H1 (cell line): ENCODE measurements at regions not wholly inside any gene's neighbourhood (a gene's known extent, or its start where the extent isn't known, plus 50 kb on each side); places are given as distances from the start of the nearest gene placed in this dataset.

Source experiments
- CTCF ChIA-PET: fragments of 300-600 bp; sonication (Branson Sonifier 250); formaldehyde crosslinking; loops from one replicate; lab custom pipeline; 2021; ENCODE audit not compliant: partially characterized antibody; lab: Charles Lee
- POLR2A ChIA-PET: fragments of 300-600 bp; sonication (Branson Sonifier 250); formaldehyde crosslinking; loops from one replicate; lab custom pipeline; 2021; ENCODE audit warnings: inconsistent platforms; ENCODE audit not compliant: partially characterized antibody; lab: Charles Lee
- DNase-seq, 2 experiments: peaks; one replicate each; pipeline versions ENCODE4 v3.0.0 to v3.0.0-alpha.2; 2010 to 2022; ENCODE audit warnings: low spot score in 2 of 2, low read depth in 1 of 2, mixed read lengths in 1 of 2
- FAIRE-seq: peaks from 2 replicates; lab custom pipeline; 2011; peaks lifted over from hg19 to GRCh38; lab: Jason Lieb, UNC
- H2AFZ ChIP-seq: 2 replicates; pipeline ENCODE4 v1.8.1; 2012; ENCODE audit warnings: low read length, inconsistent platforms
- H2AK5ac ChIP-seq: 2 replicates; pipeline ENCODE4 v1.6.1; 2013; ENCODE audit warnings: low read depth, low read length
- H2BK120ac ChIP-seq: replicated peaks from 2 replicates; pipeline ENCODE3; 2013; ENCODE audit warnings: low read depth, low read length, inconsistent platforms
- H2BK12ac ChIP-seq: 2 replicates; pipeline ENCODE4 v1.6.1; 2013; ENCODE audit warnings: low read depth, low read length
- H2BK15ac ChIP-seq: 2 replicates; pipeline ENCODE4 v1.6.1; 2013; ENCODE audit warnings: low read length
- H2BK20ac ChIP-seq: 2 replicates; pipeline ENCODE4 v1.6.1; 2013; ENCODE audit warnings: low read length
- H2BK5ac ChIP-seq: 2 replicates; pipeline ENCODE4 v1.6.1; 2013; ENCODE audit warnings: low read depth, low read length
- H3K14ac ChIP-seq: 2 replicates; pipeline ENCODE4 v1.6.1; 2013; ENCODE audit warnings: inconsistent platforms; ENCODE audit not compliant: insufficient read length
- H3K18ac ChIP-seq: 2 replicates; pipeline ENCODE4 v1.6.1; 2013; ENCODE audit warnings: low read length; ENCODE audit errors: extremely low read depth
- H3K23ac ChIP-seq: 2 replicates; pipeline ENCODE4 v1.6.1; 2013; ENCODE audit warnings: inconsistent platforms; ENCODE audit not compliant: insufficient read length
- H3K23me2 ChIP-seq: 2 replicates; pipeline ENCODE4 v1.6.1; 2013; ENCODE audit warnings: low read depth, low read length
- H3K27ac ChIP-seq: 2 replicates; pipeline ENCODE4 v1.6.1; 2011; ENCODE audit warnings: low read depth, low read length, inconsistent platforms
- H3K27me3 ChIP-seq, 4 experiments: replicated peaks in 1 of 4; 1 replicate in 1 of 4; 2 replicates in 3 of 4; pipeline versions ENCODE4 v1.6.1 to v1.8.1; 2011 to 2013; ENCODE audit warnings: low read length in 3 of 4, mild to moderate bottlenecking in 3 of 4, inconsistent platforms in 2 of 4, mixed read lengths in 2 of 4, moderate library complexity in 1 of 4; ENCODE audit not compliant: control insufficient read depth in 3 of 4, insufficient read depth in 3 of 4; ENCODE audit errors: extremely low read depth in 1 of 4
- H3K36me3 ChIP-seq, 4 experiments: 2 replicates each; pipeline versions ENCODE4 v1.6.1 to v1.8.1; 2011 to 2013; ENCODE audit warnings: mild to moderate bottlenecking in 4 of 4, low read length in 3 of 4, moderate library complexity in 2 of 4, control low read depth in 1 of 4, inconsistent platforms in 1 of 4; ENCODE audit not compliant: insufficient read depth in 4 of 4, control insufficient read depth in 2 of 4
- H3K4ac ChIP-seq: replicated peaks from 2 replicates; pipeline ENCODE3; 2013; ENCODE audit warnings: low read length, low read depth, mixed read lengths, inconsistent platforms; ENCODE audit not compliant: insufficient read length
- H3K4me1 ChIP-seq, 4 experiments: replicated peaks in 1 of 4; 1 replicate in 1 of 4; 2 replicates in 3 of 4; pipeline versions ENCODE4 v1.6.1 to v1.8.1; 2011 to 2013; ENCODE audit warnings: low read length in 3 of 4, inconsistent platforms in 2 of 4, mixed read lengths in 1 of 4; ENCODE audit not compliant: insufficient read depth in 4 of 4, control insufficient read depth in 3 of 4
- H3K4me2 ChIP-seq, 2 experiments: 2 replicates each; pipeline versions ENCODE4 v1.6.1 to v1.8.1; 2011 to 2013; ENCODE audit warnings: low read depth in 2 of 2, low read length in 2 of 2, control low read depth in 1 of 2, inconsistent platforms in 1 of 2, mild to moderate bottlenecking in 1 of 2; ENCODE audit not compliant: insufficient read depth in 1 of 2
- H3K4me3 ChIP-seq, 4 experiments: fragments of 200-600, 300-600 bp in 1 of 4; sonication (generic), shearing (Covaris generic), sonication (Bioruptor Twin) in 1 of 4; 2 replicates each; pipeline versions ENCODE4 v1.5.1 to v1.8.1; 2011 to 2016; ENCODE audit warnings: low read length in 4 of 4, low read depth in 3 of 4, control low read depth in 2 of 4, inconsistent platforms in 2 of 4, mild to moderate bottlenecking in 2 of 4, mixed read lengths in 1 of 4, moderate library complexity in 1 of 4; ENCODE audit not compliant: insufficient read depth in 2 of 4; ENCODE audit errors: extremely low read depth in 1 of 4
- H3K56ac ChIP-seq: replicated peaks from 2 replicates; pipeline ENCODE3; 2013; ENCODE audit warnings: low read depth, mild to moderate bottlenecking, mixed read lengths, low read length, inconsistent platforms; ENCODE audit not compliant: insufficient read length
- H3K79me1 ChIP-seq: 2 replicates; pipeline ENCODE4 v1.6.1; 2013; ENCODE audit warnings: low read depth, low read length, control low read depth
- H3K79me2 ChIP-seq, 2 experiments: 2 replicates each; pipeline versions ENCODE4 v1.6.1 to v1.8.1; 2012 to 2013; ENCODE audit warnings: low read length in 2 of 2, mild to moderate bottlenecking in 2 of 2, inconsistent platforms in 1 of 2; ENCODE audit not compliant: insufficient read depth in 2 of 2, control insufficient read depth in 1 of 2
- H3K9ac ChIP-seq, 4 experiments: replicated peaks in 1 of 4; 1 replicate in 1 of 4; 2 replicates in 3 of 4; pipeline versions ENCODE4 v1.6.1 to v1.8.1; 2011 to 2013; ENCODE audit warnings: low read depth in 3 of 4, low read length in 3 of 4, control low read depth in 2 of 4, mild to moderate bottlenecking in 2 of 4, moderate library complexity in 2 of 4, inconsistent platforms in 1 of 4; ENCODE audit errors: extremely low read depth in 1 of 4
- H3K9me3 ChIP-seq, 2 experiments: 2 replicates each; pipeline versions ENCODE4 v1.6.1 to v1.8.1; 2012 to 2013; ENCODE audit warnings: mild to moderate bottlenecking in 2 of 2, moderate library complexity in 2 of 2, control low read depth in 1 of 2, inconsistent platforms in 1 of 2, low read depth in 1 of 2, low read length in 1 of 2, mixed read lengths in 1 of 2; ENCODE audit not compliant: insufficient read depth in 2 of 2
- H4K20me1 ChIP-seq, 2 experiments: replicated peaks in 1 of 2; 2 replicates each; pipeline versions ENCODE3 to v1.8.1; 2011 to 2013; ENCODE audit warnings: inconsistent platforms in 2 of 2, low read length in 2 of 2, mild to moderate bottlenecking in 1 of 2; ENCODE audit not compliant: insufficient read depth in 2 of 2, control insufficient read depth in 1 of 2
- H4K5ac ChIP-seq: 2 replicates; pipeline ENCODE4 v1.6.1; 2013; ENCODE audit warnings: low read length, low read depth, mixed read lengths, inconsistent platforms; ENCODE audit not compliant: insufficient read length
- H4K8ac ChIP-seq: 2 replicates; pipeline ENCODE4 v1.8.0; 2013; ENCODE audit warnings: mild to moderate bottlenecking, moderate library complexity, low read length, inconsistent platforms; ENCODE audit not compliant: insufficient read depth; ENCODE audit errors: extremely low read depth
- H4K91ac ChIP-seq: replicated peaks from 2 replicates; pipeline ENCODE3; 2013; ENCODE audit warnings: low read length, mixed read lengths, inconsistent platforms; ENCODE audit not compliant: insufficient read length
- CHD1 ChIP-seq: IDR thresholded peaks from 2 replicates; pipeline ENCODE4 v1.6.1; 2012; ENCODE audit warnings: low read depth, low read length, improper control_type of control experiment
- FOSL1 ChIP-seq: IDR thresholded peaks from 2 replicates; pipeline ENCODE4 v1.6.1; 2011; ENCODE audit warnings: mild to moderate bottlenecking, low read depth, low read length, moderate library complexity; ENCODE audit not compliant: insufficient read depth
- PHF8 ChIP-seq: fragments of 200-600 bp; sonication (generic); conservative IDR thresholded peaks from 2 replicates; pipeline ENCODE4 v1.7.1; 2012; ENCODE audit warnings: low read depth, mild to moderate bottlenecking, inconsistent platforms, low read length, moderate library complexity
- POLR2A ChIP-seq, 2 experiments: IDR thresholded peaks; 1 replicate in 1 of 2; 2 replicates in 1 of 2; pipeline ENCODE4 v1.6.1; 2011; ENCODE audit warnings: low read depth in 2 of 2, low read length in 2 of 2, mild to moderate bottlenecking in 2 of 2; ENCODE audit errors: control extremely low read depth in 1 of 2
- POLR2AphosphoS5 ChIP-seq: IDR thresholded peaks from 2 replicates; pipeline ENCODE4 v1.6.1; 2011; ENCODE audit warnings: low read depth, low read length
- SRF ChIP-seq: IDR thresholded peaks from 2 replicates; pipeline ENCODE4 v1.6.1; 2011; ENCODE audit warnings: mild to moderate bottlenecking, low read depth, low read length, moderate library complexity
- TCF12 ChIP-seq: IDR thresholded peaks from 2 replicates; pipeline ENCODE4 v1.6.1; 2011; ENCODE audit warnings: low read depth, mild to moderate bottlenecking, low read length
- WGBS, 2 experiments: shearing (Covaris generic) in 1 of 2; methylation state at CpG; one replicate each; pipeline versions ENCODE4 v1.1.6 to v1.1.7; 2013 to 2015; ENCODE audit warnings: low lambda C conversion rate in 2 of 2, mixed read lengths in 2 of 2, inconsistent platforms in 1 of 2, low coverage in 1 of 2, missing lambda C conversion rate in 1 of 2; ENCODE audit not compliant: insufficient replicate concordance in 2 of 2, insufficient coverage in 1 of 2, insufficient read length in 1 of 2; ENCODE audit errors: extremely low coverage in 1 of 2, missing lambda C conversion rate in 1 of 2; 5-methylcytosine and 5-hydroxymethylcytosine counted together
- TF ChIP-seq, protein P1 (sequence below): IDR thresholded peaks from 2 replicates; pipeline ENCODE4 v1.6.1; 2012; ENCODE audit warnings: inconsistent platforms
- TF ChIP-seq, protein P2 (sequence below): IDR thresholded peaks from 2 replicates; pipeline ENCODE4 v1.6.1; 2011; ENCODE audit warnings: low read length, improper control_type of control experiment

DNA sequence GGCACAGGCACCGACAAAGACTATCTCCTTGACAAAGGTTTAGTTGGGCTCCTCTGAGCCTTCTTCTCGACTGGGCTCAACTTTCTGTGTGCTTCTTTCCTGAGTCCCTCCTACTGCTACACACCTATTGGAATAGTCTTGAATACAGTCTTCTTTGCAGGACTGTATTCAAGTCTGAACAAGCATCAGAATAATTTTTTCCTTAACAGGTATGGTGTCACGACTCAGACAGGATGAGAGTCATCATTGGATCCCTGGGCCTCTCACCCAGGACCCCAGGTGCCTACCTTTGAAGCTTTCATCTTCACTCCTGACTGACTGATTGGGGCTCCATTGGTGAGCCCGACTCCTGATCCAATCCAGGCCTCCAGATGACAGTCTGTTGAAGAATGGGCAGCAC lies 66.3 kb downstream of the CRYGS start:
- no peaks in the 10 kb centered on the region for H3K23me2 ChIP-seq
- no peaks in the 10 kb centered on the region for H3K27me3 ChIP-seq
- H2AFZ ChIP-seq, result no peak overlapping the region
- H2BK20ac ChIP-seq, result no peak overlapping the region
- FAIRE-seq (no peak), DNase-seq (no peak)
- no peak overlapping the region for H3K4me2 ChIP-seq
- H3K4ac ChIP-seq, result no peak overlapping the region
- no peak overlapping the region for H2BK12ac ChIP-seq
- no peak overlapping the region for H3K23ac ChIP-seq
- H4K5ac ChIP-seq, result no peak overlapping the region
- H3K9ac ChIP-seq, result no peak overlapping the region
- POLR2A ChIA-PET, result no interaction called here
- no peak overlapping the region for H3K27ac ChIP-seq
- H3K18ac ChIP-seq, result no peak overlapping the region
- no peak overlapping the region for H2BK120ac ChIP-seq
- H2BK15ac ChIP-seq, result no peak overlapping the region
- H2AK5ac ChIP-seq, result no peak overlapping the region
- H3K79me2 ChIP-seq, result no peaks in the 10 kb centered on the region
- no peaks in the 10 kb centered on the region for H3K36me3 ChIP-seq
- no peaks in the 10 kb centered on the region for H4K20me1 ChIP-seq
- no peak overlapping the region for H3K4me3 ChIP-seq
- no peaks in the 10 kb centered on the region for H3K79me1 ChIP-seq
- no peak overlapping the region for H4K91ac ChIP-seq
- no peaks in the 10 kb centered on the region for H3K4me1 ChIP-seq
- H3K56ac ChIP-seq, result no peak overlapping the region
- WGBS, 2 experiments, result 94% methylated on average over 4 of the region's 4 CpGs; no CpG with 5 or more reads in 1 of the 2 experiments
- TF ChIP-seq SRF (no peak), PHF8 (no peak), CHD1 (no peak), FOSL1 (no peak), POLR2A (IDR thresholded peaks at IDR 0.05; ENCODE audit: control extremely low read depth in 1 of 2, low read depth in 2 of 2, low read length in 2 of 2) (no peak), TCF12 (no peak), POLR2AphosphoS5 (no peak)
- TF ChIP-seq, protein P1, sequence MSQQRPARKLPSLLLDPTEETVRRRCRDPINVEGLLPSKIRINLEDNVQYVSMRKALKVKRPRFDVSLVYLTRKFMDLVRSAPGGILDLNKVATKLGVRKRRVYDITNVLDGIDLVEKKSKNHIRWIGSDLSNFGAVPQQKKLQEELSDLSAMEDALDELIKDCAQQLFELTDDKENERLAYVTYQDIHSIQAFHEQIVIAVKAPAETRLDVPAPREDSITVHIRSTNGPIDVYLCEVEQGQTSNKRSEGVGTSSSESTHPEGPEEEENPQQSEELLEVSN, result no peak
- TF ChIP-seq, protein P2, sequence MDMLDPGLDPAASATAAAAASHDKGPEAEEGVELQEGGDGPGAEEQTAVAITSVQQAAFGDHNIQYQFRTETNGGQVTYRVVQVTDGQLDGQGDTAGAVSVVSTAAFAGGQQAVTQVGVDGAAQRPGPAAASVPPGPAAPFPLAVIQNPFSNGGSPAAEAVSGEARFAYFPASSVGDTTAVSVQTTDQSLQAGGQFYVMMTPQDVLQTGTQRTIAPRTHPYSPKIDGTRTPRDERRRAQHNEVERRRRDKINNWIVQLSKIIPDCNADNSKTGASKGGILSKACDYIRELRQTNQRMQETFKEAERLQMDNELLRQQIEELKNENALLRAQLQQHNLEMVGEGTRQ, result no peak
- H2BK5ac ChIP-seq, result no peak overlapping the region
- no peak overlapping the region for H4K8ac ChIP-seq
- no peak overlapping the region for H3K14ac ChIP-seq
- H3K9me3 ChIP-seq, result no peaks in the 10 kb centered on the region
- CTCF ChIA-PET, result interaction anchor here (0.7 to 1.7 kb wide), 3 partner anchors 12 to 64 kb away, joined by 3 to 5 read pairs (median 3); no protein-coding TSS in a partner anchor
